NCI-H82 treated with DMSO at 0.1 percent for 48 hours (cell line): ENCODE measurements at regions not wholly inside any gene's neighbourhood (a gene's known extent, or its start where the extent isn't known, plus 50 kb on each side); places are given as distances from the start of the nearest gene placed in this dataset.

Source experiments
- DNase-seq: peaks from one replicate; lab custom pipeline; 2025; ENCODE audit not compliant: unreplicated experiment; lab: John Stamatoyannopoulos, UW

GRCh38 chr16:87057211-87057881 is 259.8 kb downstream of the C16orf95 start:
- no peak for DNase-seq

- DNase-seq = no peak
These were observed 259.1 kb downstream of the C16orf95 start for GRCh38 chr16:87057951-87058560.

GRCh38 chr16:87058728-87059250 is 258.4 kb downstream of the C16orf95 start:
- no peak for DNase-seq

- no peak for DNase-seq
These were observed 256.9 kb downstream of the C16orf95 start for GRCh38 chr16:87060034-87060986.

- no peak for DNase-seq
These were observed 255.8 kb downstream of the C16orf95 start for GRCh38 chr16:87061243-87061920.

- peak; percentile 14 for DNase-seq
These were observed 254.4 kb downstream of the C16orf95 start for GRCh38 chr16:87062569-87063442.

GRCh38 chr16:87063543-87063942 is 253.6 kb downstream of the C16orf95 start:
- no peak for DNase-seq

- DNase-seq = no peak
These were observed 252.3 kb downstream of the C16orf95 start for GRCh38 chr16:87064731-87065445.

GRCh38 chr16:87065446-87066132 is 251.6 kb downstream of the C16orf95 start:
- no peak for DNase-seq

- DNase-seq = no peak
These were observed 250.8 kb downstream of the C16orf95 start for GRCh38 chr16:87066133-87067002.

- DNase-seq = no peak
These were observed 250.1 kb downstream of the C16orf95 start for GRCh38 chr16:87067003-87067556.

GRCh38 chr16:87067836-87068761 is 249.1 kb downstream of the C16orf95 start:
- DNase-seq = no peak

GRCh38 chr16:87068762-87069150 is 248.4 kb downstream of the C16orf95 start:
- no peak for DNase-seq

- DNase-seq = no peak
These were observed 246.5 kb downstream of the C16orf95 start for GRCh38 chr16:87070657-87071056.

GRCh38 chr16:87072101-87072500 is 245.1 kb downstream of the C16orf95 start:
- DNase-seq = no peak

- DNase-seq = no peak
These were observed 242.4 kb downstream of the C16orf95 start for GRCh38 chr16:87074641-87075318.
